ENCODE measurements at regions not wholly inside any gene's neighbourhood (a gene's known extent, or its start where the extent isn't known, plus 50 kb on each side); places are given as distances from the start of the nearest gene placed in this dataset.

DNA sequence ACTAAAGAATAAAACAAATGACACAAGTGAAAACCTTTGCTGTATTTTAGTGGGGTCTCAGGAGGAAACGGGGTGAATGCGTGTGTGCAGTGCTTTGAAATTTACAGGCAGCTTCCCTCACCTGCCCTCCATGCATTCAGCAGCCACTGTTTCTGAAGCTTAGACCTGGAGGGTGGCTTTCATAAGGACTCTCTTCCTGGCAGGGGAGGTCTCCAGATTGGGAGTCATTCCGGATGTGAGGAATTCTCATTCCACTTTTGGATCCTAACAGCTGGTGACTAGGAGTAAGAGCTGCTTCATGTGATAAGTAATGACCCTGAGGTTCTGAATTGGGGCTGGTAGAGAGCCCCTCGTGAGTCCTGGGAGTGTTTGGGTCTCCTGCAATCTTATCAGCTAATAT, 192.5 kb downstream of the SH3BP4 start:
- Histone ChIP-seq H3K36me3 (no peaks in the 10 kb centered on the region), H3K4me3 (no peak overlapping the region), H3K4me1 (peaks cover 0 to 2% of the 10 kb centered on the region in 2 donors), H3K27ac (no peak overlapping the region), H3K27me3 (no peaks in the 10 kb centered on the region), H3K9me3 (no peaks in the 10 kb centered on the region)
- TF ChIP-seq POLR2AphosphoS5 (IDR thresholded peaks at IDR 0.05) (no peak), POLR2A (IDR thresholded peaks at IDR 0.05) (no peak)
- TF ChIP-seq, protein P1, sequence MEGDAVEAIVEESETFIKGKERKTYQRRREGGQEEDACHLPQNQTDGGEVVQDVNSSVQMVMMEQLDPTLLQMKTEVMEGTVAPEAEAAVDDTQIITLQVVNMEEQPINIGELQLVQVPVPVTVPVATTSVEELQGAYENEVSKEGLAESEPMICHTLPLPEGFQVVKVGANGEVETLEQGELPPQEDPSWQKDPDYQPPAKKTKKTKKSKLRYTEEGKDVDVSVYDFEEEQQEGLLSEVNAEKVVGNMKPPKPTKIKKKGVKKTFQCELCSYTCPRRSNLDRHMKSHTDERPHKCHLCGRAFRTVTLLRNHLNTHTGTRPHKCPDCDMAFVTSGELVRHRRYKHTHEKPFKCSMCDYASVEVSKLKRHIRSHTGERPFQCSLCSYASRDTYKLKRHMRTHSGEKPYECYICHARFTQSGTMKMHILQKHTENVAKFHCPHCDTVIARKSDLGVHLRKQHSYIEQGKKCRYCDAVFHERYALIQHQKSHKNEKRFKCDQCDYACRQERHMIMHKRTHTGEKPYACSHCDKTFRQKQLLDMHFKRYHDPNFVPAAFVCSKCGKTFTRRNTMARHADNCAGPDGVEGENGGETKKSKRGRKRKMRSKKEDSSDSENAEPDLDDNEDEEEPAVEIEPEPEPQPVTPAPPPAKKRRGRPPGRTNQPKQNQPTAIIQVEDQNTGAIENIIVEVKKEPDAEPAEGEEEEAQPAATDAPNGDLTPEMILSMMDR (IDR thresholded peaks at IDR 0.05) = no peak
- intact Hi-C loops (cut with DNase I; ENCODE audit: low total_unique reads) = no loop called here
- no peak for DNase-seq (ENCODE audit: low spot score in 2 of 2)

DNA sequence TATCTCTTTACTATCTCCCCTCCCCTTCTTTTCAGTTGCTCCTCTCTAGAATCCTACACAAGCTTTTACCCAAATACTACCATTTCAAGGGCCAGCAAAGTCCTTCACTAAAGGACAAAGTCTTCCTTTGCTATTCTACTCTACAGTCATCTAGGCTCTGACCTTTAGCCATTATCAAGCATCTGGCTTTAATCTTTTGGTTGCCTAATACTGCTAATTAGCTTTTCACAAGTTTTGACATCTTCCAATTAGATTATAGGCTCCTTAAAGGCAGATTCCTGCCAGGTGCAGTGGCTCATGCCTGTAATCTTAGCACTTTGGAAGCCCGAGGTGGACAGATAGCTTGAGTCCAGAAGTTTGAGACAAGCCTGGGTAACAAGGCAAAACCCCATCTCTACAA, 194.4 kb downstream of the SH3BP4 start:
- no peak for DNase-seq (ENCODE audit: low spot score in 2 of 2)
- Histone ChIP-seq H3K36me3 (no peaks in the 10 kb centered on the region), H3K4me3 (no peak overlapping the region), H3K27ac (no peak overlapping the region), H3K27me3 (no peaks in the 10 kb centered on the region), H3K9me3 (no peaks in the 10 kb centered on the region), H3K4me1 (peaks cover 0 to 2% of the 10 kb centered on the region in 2 donors)
- TF ChIP-seq POLR2A (IDR thresholded peaks at IDR 0.05) (no peak), POLR2AphosphoS5 (IDR thresholded peaks at IDR 0.05) (no peak)
- TF ChIP-seq, protein P1 (IDR thresholded peaks at IDR 0.05) = no peak
- intact Hi-C loops (cut with DNase I; ENCODE audit: low total_unique reads) = no loop called here

DNA sequence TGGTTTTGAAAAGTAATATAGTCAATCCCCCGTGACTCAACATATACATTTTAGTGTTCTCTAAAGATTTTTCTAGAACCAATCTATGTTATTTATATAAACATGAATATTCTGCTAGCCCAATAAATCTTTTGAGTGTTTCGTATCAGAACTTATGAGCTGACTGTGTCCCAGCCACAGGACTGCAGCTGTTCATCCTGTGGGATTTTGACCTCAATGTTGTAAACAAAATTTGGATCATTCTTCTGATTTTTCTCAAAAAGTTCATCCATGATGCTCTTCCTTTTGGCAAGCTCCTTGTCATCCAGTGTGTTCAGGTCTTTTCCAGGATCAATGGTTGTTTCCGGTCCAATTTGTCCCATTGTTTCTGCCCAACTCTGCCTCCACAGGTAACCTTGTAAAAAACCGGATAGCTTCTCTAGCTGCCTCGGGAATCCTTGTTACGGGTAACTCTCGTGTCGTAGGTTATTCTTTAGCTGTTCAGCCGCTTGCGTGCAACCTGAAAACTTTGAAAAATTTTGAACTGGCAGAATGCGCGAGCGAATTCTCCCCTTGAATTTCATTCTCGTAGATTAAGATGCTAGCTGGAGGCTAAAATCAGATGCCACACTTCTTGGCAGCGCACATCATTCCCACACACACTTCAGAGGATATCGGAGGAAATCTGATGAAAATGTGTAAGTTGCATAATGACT, 195.2 kb downstream of the SH3BP4 start:
- TF ChIP-seq POLR2A (IDR thresholded peaks at IDR 0.05) = no peak
- no peak for TF ChIP-seq POLR2AphosphoS5 (IDR thresholded peaks at IDR 0.05)
- TF ChIP-seq, protein P1 (IDR thresholded peaks at IDR 0.05) = no peak
- intact Hi-C loops (cut with DNase I; ENCODE audit: low total_unique reads) = no loop called here
- H3K4me3 ChIP-seq = no peak overlapping the region
- no peaks in the 10 kb centered on the region for H3K36me3 ChIP-seq
- H3K27ac ChIP-seq = no peak overlapping the region
- DNase-seq (ENCODE audit: low spot score in 2 of 2) = no peak
- H3K27me3 ChIP-seq = no peaks in the 10 kb centered on the region
- no peaks in the 10 kb centered on the region for H3K9me3 ChIP-seq
- peaks cover 0 to 2% of the 10 kb centered on the region in 2 donors for H3K4me1 ChIP-seq

DNA sequence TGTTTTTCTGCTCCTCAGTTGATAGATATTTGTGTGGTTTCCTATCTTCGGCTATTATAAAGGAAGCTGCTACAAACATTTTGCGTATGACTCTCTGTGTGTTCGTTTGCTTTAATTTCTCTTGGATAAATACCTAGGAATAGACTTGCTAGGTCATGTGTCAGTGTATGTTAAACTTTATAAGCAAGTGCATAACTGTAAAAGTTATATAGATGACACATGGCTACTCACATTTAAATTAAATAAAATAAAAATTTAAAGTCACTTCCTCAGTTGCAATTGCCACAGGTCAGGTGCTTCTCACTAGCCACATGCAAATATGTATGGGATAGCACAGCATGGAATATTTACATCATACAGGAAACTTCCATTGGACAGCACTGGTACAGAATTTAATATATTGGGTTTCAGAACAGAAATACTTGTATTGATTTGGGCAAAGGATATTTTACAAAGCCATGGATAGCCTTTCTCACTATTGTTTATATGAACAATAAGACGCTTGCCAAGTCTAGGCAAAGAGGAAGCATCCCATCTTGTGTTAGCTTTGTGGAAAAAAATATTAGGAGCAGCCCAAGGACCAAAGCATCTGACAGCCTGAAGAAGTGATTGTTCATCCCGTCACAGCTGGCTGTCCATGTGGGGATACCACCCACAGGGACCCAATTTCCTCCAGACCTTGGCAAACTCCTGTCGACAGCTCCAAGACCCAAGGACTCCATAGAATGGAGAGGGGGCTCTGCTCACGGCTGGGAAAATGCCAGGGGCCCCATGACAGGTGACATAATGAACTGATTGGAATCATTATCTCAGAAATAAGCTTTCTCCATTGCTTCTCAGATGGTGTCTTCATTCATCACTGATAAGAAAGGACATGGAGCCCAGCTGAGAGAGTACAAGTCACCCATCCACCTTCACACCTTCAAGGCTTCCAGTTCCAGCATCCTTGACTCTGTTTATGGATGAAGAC, 196.7 kb downstream of the SH3BP4 start:
- Histone ChIP-seq H3K4me1 (peaks cover 0 to 2% of the 10 kb centered on the region in 2 donors), H3K4me3 (no peak overlapping the region), H3K27ac (no peak overlapping the region), H3K9me3 (no peaks in the 10 kb centered on the region), H3K36me3 (no peaks in the 10 kb centered on the region), H3K27me3 (no peaks in the 10 kb centered on the region)
- TF ChIP-seq, protein P1 (IDR thresholded peaks at IDR 0.05) = no peak
- TF ChIP-seq POLR2AphosphoS5 (IDR thresholded peaks at IDR 0.05) (no peak), POLR2A (IDR thresholded peaks at IDR 0.05) (no peak)
- no peak for DNase-seq (ENCODE audit: low spot score in 2 of 2)
- intact Hi-C loops (cut with DNase I; ENCODE audit: low total_unique reads) = no loop called here

DNA sequence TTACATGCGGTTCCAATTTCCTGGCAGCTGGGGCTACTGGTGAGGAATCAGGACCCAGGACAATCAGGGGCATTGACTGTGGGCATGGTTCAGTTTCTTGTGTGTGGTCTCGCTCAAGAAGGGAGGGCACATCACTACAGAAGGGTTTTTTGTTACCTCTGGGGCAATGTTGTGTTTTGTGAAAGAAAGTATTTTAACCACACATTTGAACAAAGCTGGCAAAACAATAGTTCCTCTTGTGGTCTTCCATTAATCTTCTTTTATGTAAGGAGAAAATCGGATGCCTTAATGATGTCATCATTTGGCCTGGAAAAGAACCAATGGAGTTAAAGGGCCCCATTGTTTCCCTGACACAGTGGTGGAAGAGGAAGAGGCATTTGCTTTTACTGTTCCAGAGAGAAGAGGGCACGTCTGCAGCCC, 197.4 kb downstream of the SH3BP4 start:
- Histone ChIP-seq H3K27me3 (no peaks in the 10 kb centered on the region), H3K4me3 (no peak overlapping the region), H3K36me3 (no peaks in the 10 kb centered on the region), H3K9me3 (no peaks in the 10 kb centered on the region), H3K27ac (peak overlapping the region in 1 of 2 donors; percentile 62), H3K4me1 (peaks cover 0 to 2% of the 10 kb centered on the region in 2 donors)
- no peak for TF ChIP-seq POLR2A (IDR thresholded peaks at IDR 0.05)
- peak in 1 of 3 donors; percentile 44 for TF ChIP-seq POLR2AphosphoS5 (IDR thresholded peaks at IDR 0.05)
- TF ChIP-seq, protein P1 (IDR thresholded peaks at IDR 0.05) = no peak
- DNase-seq (ENCODE audit: low spot score in 2 of 2) = peak in 1 of 2 donors; percentile 76
- intact Hi-C loops (cut with DNase I; ENCODE audit: low total_unique reads) = no loop called here

Measured in breast epithelium (tissue), 4 donors.